ENCODE measurements at regions not wholly inside any gene's neighbourhood (a gene's known extent, or its start where the extent isn't known, plus 50 kb on each side); places are given as distances from the start of the nearest gene placed in this dataset.

GRCh38 chr5:127133071-127133470 lies 59.8 kb upstream of the C5orf63 start:
- in situ Hi-C loops (cut with MboI) = no loop called here
- Histone ChIP-seq H3K9ac (no peak overlapping the region), H3K79me2 (ENCODE audit: insufficient read depth) (no peaks in the 10 kb centered on the region), H3K27me3 (replicated peaks; ENCODE audit: insufficient read depth) (peaks cover 5% of the 10 kb centered on the region; the same call in 1 of the 2 replicates), H3K4me1 (ENCODE audit: insufficient read depth) (no peaks in the 10 kb centered on the region), H2AFZ (no peak overlapping the region), H3K4me2 (ENCODE audit: unreplicated experiment) (no peak overlapping the region), H3K36me3 (ENCODE audit: low read depth) (no peaks in the 10 kb centered on the region), H3K9me3 (ENCODE audit: low read depth) (no peaks in the 10 kb centered on the region), H3K27ac (no peak overlapping the region), H4K20me1 (ENCODE audit: insufficient read depth) (no peaks in the 10 kb centered on the region), H3F3A (ENCODE audit: insufficient read depth) (no peaks in the 10 kb centered on the region), H3K9me2 (ENCODE audit: insufficient read depth) (no peaks in the 10 kb centered on the region), H3K4me3 (no peak overlapping the region)
- TF ChIP-seq EZH2phosphoT487 (IDR thresholded peaks at IDR 0.05; ENCODE audit: insufficient read depth, low read depth) (no peak), EZH2 (IDR thresholded peaks at IDR 0.05; ENCODE audit: insufficient read depth, poor library complexity, severe bottlenecking) (no peak)
- no peak for DNase-seq
- WGBS, 2 experiments (ENCODE audit: low coverage in 1 of 2, low lambda C conversion rate in 2 of 2, missing lambda C conversion rate in 2 of 2) = 56 to 71% methylated on average over 3 of the region's 3 CpGs

- in situ Hi-C loops (cut with MboI) = no loop called here
- Histone ChIP-seq H3K9ac (no peak overlapping the region), H3K36me3 (ENCODE audit: low read depth) (no peaks in the 10 kb centered on the region), H3K27me3 (replicated peaks; ENCODE audit: insufficient read depth) (no peaks in the 10 kb centered on the region), H3K4me3 (no peak overlapping the region), H4K20me1 (ENCODE audit: insufficient read depth) (no peaks in the 10 kb centered on the region), H3F3A (ENCODE audit: insufficient read depth) (no peaks in the 10 kb centered on the region), H3K4me1 (ENCODE audit: insufficient read depth) (no peaks in the 10 kb centered on the region), H3K79me2 (ENCODE audit: insufficient read depth) (no peaks in the 10 kb centered on the region), H3K9me3 (ENCODE audit: low read depth) (no peaks in the 10 kb centered on the region), H2AFZ (no peak overlapping the region), H3K9me2 (ENCODE audit: insufficient read depth) (no peaks in the 10 kb centered on the region), H3K27ac (no peak overlapping the region), H3K4me2 (ENCODE audit: unreplicated experiment) (no peak overlapping the region)
- no peak for TF ChIP-seq EZH2phosphoT487 (IDR thresholded peaks at IDR 0.05; ENCODE audit: insufficient read depth, low read depth)
- TF ChIP-seq EZH2 (IDR thresholded peaks at IDR 0.05; ENCODE audit: insufficient read depth, poor library complexity, severe bottlenecking) = no peak
- WGBS, 2 experiments (ENCODE audit: low coverage in 1 of 2, low lambda C conversion rate in 2 of 2, missing lambda C conversion rate in 2 of 2) = 12 to 14% methylated on average over 3 of the region's 3 CpGs
- no peak for DNase-seq
Measured at GRCh38 chr5:127136908-127137307, 63.6 kb upstream of the C5orf63 start.

- no peak for DNase-seq
- Histone ChIP-seq H2AFZ (no peak overlapping the region), H3K9ac (no peak overlapping the region), H3F3A (ENCODE audit: insufficient read depth) (no peaks in the 10 kb centered on the region), H3K79me2 (ENCODE audit: insufficient read depth) (no peaks in the 10 kb centered on the region), H3K27me3 (replicated peaks; ENCODE audit: insufficient read depth) (no peaks in the 10 kb centered on the region), H3K9me3 (ENCODE audit: low read depth) (no peaks in the 10 kb centered on the region), H3K4me1 (ENCODE audit: insufficient read depth) (no peaks in the 10 kb centered on the region), H3K36me3 (ENCODE audit: low read depth) (no peaks in the 10 kb centered on the region), H3K4me2 (ENCODE audit: unreplicated experiment) (no peak overlapping the region), H3K27ac (no peak overlapping the region), H3K4me3 (no peak overlapping the region), H3K9me2 (ENCODE audit: insufficient read depth) (no peaks in the 10 kb centered on the region), H4K20me1 (ENCODE audit: insufficient read depth) (no peaks in the 10 kb centered on the region)
- TF ChIP-seq EZH2 (IDR thresholded peaks at IDR 0.05; ENCODE audit: insufficient read depth, poor library complexity, severe bottlenecking) (no peak), EZH2phosphoT487 (IDR thresholded peaks at IDR 0.05; ENCODE audit: insufficient read depth, low read depth) (no peak)
- in situ Hi-C loops (cut with MboI) = no loop called here
- 78 to 84% methylated on average over 13 of the region's 13 CpGs for WGBS, 2 experiments (ENCODE audit: low coverage in 1 of 2, low lambda C conversion rate in 2 of 2, missing lambda C conversion rate in 2 of 2)
Measured at GRCh38 chr5:127143722-127144121, 70.4 kb upstream of the C5orf63 start.

- in situ Hi-C loops (cut with MboI) = no loop called here
- Histone ChIP-seq H3K27ac (no peak overlapping the region), H3K4me1 (ENCODE audit: insufficient read depth) (no peaks in the 10 kb centered on the region), H3K9ac (no peak overlapping the region), H3K9me2 (ENCODE audit: insufficient read depth) (no peaks in the 10 kb centered on the region), H3K9me3 (ENCODE audit: low read depth) (no peaks in the 10 kb centered on the region), H2AFZ (no peak overlapping the region), H3K4me3 (no peak overlapping the region), H3K27me3 (replicated peaks; ENCODE audit: insufficient read depth) (no peaks in the 10 kb centered on the region), H3K79me2 (ENCODE audit: insufficient read depth) (no peaks in the 10 kb centered on the region), H3K4me2 (ENCODE audit: unreplicated experiment) (no peak overlapping the region), H4K20me1 (ENCODE audit: insufficient read depth) (no peaks in the 10 kb centered on the region), H3K36me3 (ENCODE audit: low read depth) (no peaks in the 10 kb centered on the region), H3F3A (ENCODE audit: insufficient read depth) (no peaks in the 10 kb centered on the region)
- no peak for DNase-seq
- TF ChIP-seq EZH2 (IDR thresholded peaks at IDR 0.05; ENCODE audit: insufficient read depth, poor library complexity, severe bottlenecking) (no peak), EZH2phosphoT487 (IDR thresholded peaks at IDR 0.05; ENCODE audit: insufficient read depth, low read depth) (no peak)
- whole genome bisulfite sequencing, 2 experiments (ENCODE audit: low coverage in 1 of 2, low lambda C conversion rate in 2 of 2, missing lambda C conversion rate in 2 of 2) = 78 to 82% methylated on average over 2 of the region's 2 CpGs
Measured at GRCh38 chr5:127153031-127153430, 79.7 kb upstream of the C5orf63 start.

GRCh38 chr5:127153521-127153920 lies 80.2 kb upstream of the C5orf63 start:
- H3K27me3 ChIP-seq (replicated peaks; ENCODE audit: insufficient read depth) = no peaks in the 10 kb centered on the region
- DNase-seq = no peak
- in situ Hi-C loops (cut with MboI) = no loop called here

More at GRCh38 chr5:127153521-127153920, 80.2 kb upstream of the C5orf63 start:
- Histone ChIP-seq H3F3A (ENCODE audit: insufficient read depth) (no peaks in the 10 kb centered on the region), H2AFZ (no peak overlapping the region), H3K4me2 (ENCODE audit: unreplicated experiment) (no peak overlapping the region), H4K20me1 (ENCODE audit: insufficient read depth) (no peaks in the 10 kb centered on the region), H3K27ac (no peak overlapping the region), H3K4me1 (ENCODE audit: insufficient read depth) (no peaks in the 10 kb centered on the region), H3K79me2 (ENCODE audit: insufficient read depth) (no peaks in the 10 kb centered on the region), H3K4me3 (no peak overlapping the region), H3K9me2 (ENCODE audit: insufficient read depth) (no peaks in the 10 kb centered on the region), H3K9me3 (ENCODE audit: low read depth) (no peaks in the 10 kb centered on the region), H3K36me3 (ENCODE audit: low read depth) (no peaks in the 10 kb centered on the region), H3K9ac (no peak overlapping the region)
- TF ChIP-seq EZH2phosphoT487 (IDR thresholded peaks at IDR 0.05; ENCODE audit: insufficient read depth, low read depth) (no peak), EZH2 (IDR thresholded peaks at IDR 0.05; ENCODE audit: insufficient read depth, poor library complexity, severe bottlenecking) (no peak)
- 65 to 67% methylated on average over 3 of the region's 3 CpGs for WGBS, 2 experiments (ENCODE audit: low coverage in 1 of 2, low lambda C conversion rate in 2 of 2, missing lambda C conversion rate in 2 of 2)
